GM10266 (cell line): ENCODE measurements at regions not wholly inside any gene's neighbourhood (a gene's known extent, or its start where the extent isn't known, plus 50 kb on each side); places are given as distances from the start of the nearest gene placed in this dataset.

Experiments
- DNase-seq: peaks from one replicate; pipeline ENCODE4 v3.0.0; 2012; ENCODE audit errors: extremely low spot score
- TF ChIP-seq, protein P1 (sequence below): IDR thresholded peaks from 2 replicates; pipeline ENCODE4 v1.5.1; 2012; ENCODE audit warnings: mild to moderate bottlenecking, low read depth; ENCODE audit not compliant: control insufficient read depth, insufficient read depth; ENCODE audit errors: missing control alignments

DNA sequence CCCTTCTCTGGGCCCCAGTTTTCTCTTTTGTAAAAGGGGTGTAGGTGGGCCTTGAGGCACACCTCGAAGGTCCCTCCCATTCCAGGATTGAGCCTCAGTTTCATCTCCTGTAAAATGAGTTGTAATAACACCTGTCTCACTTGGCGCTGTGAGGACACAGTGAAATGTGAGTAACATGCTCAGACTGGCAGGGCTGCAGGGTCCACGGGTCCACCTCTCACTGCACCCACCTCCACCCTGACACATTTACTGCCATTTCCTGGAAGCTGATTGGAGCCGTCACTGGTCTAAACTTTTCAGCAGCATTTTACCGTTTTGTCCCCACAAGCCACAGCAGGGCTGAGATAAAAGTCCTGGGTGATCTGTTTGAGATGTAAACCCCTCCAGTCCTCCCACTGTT is 398.0 kb downstream of the PTPRU start:
- TF ChIP-seq, protein P1, sequence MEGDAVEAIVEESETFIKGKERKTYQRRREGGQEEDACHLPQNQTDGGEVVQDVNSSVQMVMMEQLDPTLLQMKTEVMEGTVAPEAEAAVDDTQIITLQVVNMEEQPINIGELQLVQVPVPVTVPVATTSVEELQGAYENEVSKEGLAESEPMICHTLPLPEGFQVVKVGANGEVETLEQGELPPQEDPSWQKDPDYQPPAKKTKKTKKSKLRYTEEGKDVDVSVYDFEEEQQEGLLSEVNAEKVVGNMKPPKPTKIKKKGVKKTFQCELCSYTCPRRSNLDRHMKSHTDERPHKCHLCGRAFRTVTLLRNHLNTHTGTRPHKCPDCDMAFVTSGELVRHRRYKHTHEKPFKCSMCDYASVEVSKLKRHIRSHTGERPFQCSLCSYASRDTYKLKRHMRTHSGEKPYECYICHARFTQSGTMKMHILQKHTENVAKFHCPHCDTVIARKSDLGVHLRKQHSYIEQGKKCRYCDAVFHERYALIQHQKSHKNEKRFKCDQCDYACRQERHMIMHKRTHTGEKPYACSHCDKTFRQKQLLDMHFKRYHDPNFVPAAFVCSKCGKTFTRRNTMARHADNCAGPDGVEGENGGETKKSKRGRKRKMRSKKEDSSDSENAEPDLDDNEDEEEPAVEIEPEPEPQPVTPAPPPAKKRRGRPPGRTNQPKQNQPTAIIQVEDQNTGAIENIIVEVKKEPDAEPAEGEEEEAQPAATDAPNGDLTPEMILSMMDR: no peak
- no peak for DNase-seq

DNA sequence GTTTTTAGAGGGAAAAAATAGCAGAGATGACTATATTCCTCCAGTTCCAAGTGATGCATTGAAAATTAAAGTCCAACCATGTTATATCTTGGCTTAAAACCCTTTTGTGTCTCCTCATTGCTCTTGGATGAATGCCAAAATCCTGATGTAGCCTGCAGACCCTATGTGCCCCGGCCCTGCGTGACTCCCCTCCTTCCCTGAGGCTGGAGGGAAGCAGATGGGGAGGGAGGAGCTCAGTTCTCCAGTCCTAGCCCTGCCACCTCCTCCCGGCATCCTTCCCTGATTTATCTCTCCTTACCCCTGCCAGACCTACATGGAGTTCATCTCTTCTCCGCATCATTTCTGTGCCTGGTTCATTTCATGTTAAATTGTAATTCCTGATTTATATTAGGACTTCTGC is 397.4 kb downstream of the PTPRU start:
- no peak for DNase-seq
- TF ChIP-seq, protein P1: no peak

DNA sequence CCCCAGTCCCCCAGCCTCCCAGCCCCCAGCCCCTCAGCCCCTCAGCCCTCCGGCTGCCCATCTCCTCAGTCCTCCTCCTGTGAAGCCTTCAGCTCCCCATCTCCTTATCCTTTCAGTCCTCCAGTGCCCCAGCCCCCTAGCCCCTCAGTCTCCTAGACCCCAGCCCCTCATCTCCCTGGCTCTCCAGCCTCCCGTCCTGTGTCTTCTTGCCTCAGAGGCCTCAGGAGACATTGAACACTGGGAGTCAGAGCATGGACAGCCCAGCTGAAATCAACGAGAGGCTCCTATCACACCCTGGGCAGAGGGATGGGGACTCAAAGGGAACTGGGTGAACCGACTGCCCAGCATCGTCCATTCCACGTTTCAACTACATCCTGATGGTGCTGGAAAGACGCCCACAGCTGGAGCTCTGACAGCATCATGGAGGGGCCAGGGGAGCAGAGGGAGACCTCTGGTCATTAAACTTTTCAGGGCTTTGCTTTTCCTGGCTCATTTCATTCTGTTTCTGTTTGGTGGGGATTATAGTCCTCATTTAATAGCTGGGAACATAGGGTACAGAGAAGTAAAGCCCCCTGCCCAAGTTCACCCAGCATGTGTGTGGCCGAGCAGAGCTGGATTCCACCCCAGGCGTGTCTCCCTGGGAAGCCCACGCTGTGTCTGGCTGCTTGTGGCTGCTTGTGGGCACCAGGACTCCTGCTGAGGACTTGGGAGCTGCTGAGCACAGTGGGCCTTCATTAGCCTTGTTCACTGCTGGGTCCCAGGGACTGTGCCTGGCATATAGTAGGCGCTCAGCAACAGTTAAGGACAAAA is 396.7 kb downstream of the PTPRU start:
- no peak for DNase-seq
- TF ChIP-seq, protein P1: no peak

DNA sequence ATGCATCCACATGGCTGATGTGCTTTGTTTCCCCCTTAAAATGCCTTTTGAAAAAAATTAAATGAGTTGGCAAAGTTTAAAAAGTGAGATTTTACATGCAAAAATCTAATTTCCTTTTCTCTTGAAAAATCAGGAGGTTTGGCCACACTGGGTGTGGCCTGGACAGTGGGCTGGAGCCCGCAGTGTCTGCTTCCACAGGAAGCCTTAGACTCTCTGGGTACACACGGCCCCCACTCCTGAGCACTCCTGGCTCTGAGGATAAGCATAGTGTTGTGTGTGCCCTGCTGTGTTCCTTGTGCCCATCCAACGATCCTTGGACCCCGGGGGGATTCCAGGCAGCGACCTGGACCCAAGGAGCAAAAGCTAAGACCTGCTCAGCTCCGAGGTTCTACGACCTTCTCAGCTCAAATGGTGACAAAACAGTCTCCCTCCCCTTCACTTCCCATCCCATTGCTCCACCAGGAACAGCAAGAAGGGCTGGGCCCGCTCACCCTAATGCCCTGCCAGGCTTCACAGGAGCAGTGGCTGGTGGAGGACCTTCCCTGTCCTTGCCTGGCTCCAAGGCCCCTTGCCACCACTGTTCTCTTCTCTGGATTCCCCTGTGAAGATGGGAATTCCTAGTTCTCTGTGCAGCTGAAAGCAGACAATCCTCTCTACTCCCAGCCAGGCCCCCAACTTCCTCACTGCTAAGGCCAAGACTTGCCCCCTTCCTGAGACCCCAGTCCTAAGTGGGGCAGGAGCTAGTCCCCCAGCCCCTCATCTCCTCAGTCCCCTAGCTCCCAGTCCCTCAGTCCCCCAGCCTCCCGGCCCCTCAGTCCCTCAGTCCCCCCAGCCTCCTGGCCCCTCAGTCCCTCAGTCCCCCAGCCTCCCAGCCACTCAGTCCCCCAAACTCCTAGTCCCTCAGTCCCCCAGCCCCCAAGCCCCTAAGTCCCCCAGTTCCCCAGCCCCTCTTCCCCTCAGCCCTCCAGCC is 395.8 kb downstream of the PTPRU start:
- DNase-seq: no peak
- TF ChIP-seq, protein P1: no peak

DNA sequence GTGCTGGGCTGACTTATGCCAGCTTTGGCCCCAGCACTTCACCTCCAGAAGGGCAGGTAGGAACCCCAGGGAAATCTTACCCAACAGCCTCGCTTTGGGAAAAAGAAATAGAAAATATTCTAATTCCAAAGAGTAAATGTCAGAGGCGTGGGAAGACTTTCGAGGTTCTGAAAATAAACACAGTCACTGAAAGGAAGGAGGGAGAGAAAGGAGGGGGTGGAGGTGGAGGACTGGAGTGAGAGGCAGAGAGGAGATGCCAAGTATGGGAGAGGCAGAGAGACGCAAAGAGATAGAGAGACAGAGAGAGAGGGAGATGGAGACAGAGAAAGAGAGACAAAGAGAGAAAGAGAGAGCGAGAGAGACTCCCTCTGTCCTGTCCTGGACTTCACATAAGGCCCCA is 395.0 kb downstream of the PTPRU start:
- no peak for DNase-seq
- TF ChIP-seq, protein P1: no peak

DNA sequence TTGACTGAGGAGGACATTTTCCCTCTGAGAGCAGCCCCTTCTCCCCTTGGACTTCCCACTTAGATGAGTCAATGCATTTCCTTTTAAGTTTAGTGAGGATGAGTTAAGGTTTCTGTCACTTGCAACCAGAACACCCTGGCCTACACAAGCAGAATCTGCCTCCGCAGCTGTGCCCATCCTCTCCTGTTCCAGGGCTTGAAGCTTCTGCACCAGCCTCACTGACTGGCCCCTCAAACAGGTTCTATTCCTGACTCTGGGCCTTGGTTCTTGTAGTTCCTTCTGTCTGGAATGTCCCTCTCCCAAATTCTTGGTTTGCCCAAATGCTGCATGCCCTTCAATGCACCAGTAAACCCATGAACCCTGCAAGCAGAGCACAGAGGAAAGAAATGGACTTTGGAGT is 394.4 kb downstream of the PTPRU start:
- no peak for DNase-seq
- TF ChIP-seq, protein P1: no peak

DNA sequence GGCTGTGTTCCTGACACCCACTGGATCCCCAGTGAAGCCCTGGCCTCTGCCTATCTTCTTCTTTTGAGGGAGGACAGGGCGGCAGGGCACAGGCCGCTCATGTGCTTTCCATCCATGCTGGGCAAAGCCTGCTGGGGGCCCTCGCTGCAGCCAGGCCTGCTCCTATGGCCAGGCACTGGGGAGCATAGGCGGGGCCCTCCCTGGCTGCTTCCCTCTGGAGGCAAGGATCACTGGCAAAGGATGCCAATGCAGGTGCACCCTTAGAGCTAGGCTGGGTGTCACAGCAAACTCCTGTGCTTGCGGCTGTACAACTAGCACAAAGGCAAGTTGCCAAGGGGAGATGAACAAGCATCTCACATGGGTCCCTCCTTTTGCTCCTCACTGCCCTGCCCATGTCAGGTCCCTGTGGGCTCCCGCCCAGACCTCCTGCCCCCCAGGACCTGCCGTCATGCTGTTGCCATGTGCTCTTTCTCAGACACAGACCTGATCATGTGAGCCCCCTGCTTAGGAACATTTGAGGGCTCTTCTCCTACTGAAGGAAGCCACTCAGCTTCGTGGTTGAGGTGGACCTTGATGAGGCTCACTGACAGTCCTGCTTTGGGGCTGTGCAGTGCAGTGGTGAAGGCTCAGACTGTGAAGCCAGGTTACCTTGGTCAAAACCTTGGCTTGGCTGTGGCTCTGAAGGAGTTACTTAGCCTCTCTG is 393.6 kb downstream of the PTPRU start:
- no peak for DNase-seq
- TF ChIP-seq, protein P1: no peak
